NCI-H226 (cell line): ENCODE measurements at regions not wholly inside any gene's neighbourhood (a gene's known extent, or its start where the extent isn't known, plus 50 kb on each side); places are given as distances from the start of the nearest gene placed in this dataset.

Experiments used
- DNase-seq: peaks from one replicate; pipeline ENCODE4 v3.0.0-alpha.2; 2015

DNA sequence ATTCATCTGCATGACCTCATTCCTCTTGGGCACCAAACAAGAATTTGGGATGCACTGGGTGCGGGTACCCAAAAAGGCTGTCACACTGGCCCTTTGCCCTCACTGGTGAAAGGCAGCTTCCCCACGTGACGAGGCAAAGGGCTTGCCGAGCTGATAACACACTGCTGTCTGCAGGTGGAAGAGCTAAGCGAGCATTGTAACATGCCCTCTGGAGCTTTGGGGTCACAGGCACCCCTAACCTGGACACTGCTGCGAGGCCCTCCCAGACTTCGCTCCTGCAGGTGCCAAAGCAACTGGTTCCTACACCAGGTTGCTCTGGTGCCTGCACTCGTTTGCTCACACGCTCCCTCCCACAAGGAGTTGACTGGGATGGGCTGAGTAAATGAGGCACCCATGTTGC is 1595.7 kb downstream of the HACE1 start:
- no peak for DNase-seq

- no peak for DNase-seq
Measured at GRCh38 chr6:103255132-103255531, 1604.6 kb downstream of the HACE1 start.

- DNase-seq = peak; percentile 14
Measured at GRCh38 chr6:103236923-103237322, 1622.8 kb downstream of the HACE1 start.

- no peak for DNase-seq
Measured at GRCh38 chr6:103231181-103231580, 1628.5 kb downstream of the HACE1 start.

GRCh38 chr6:103215847-103216246 is 1643.9 kb downstream of the HACE1 start:
- peak; percentile 32 for DNase-seq

- DNase-seq = no peak
Measured at GRCh38 chr6:103210686-103211085, 1649.0 kb downstream of the HACE1 start.

- no peak for DNase-seq
Measured at GRCh38 chr6:103198386-103198785, 1661.3 kb downstream of the HACE1 start.

GRCh38 chr6:103193413-103193812 is 1666.3 kb downstream of the HACE1 start:
- DNase-seq = no peak

GRCh38 chr6:103191391-103192093 is 1668.2 kb downstream of the HACE1 start:
- no peak for DNase-seq

GRCh38 chr6:103184776-103185175 is 1674.9 kb downstream of the HACE1 start:
- no peak for DNase-seq

GRCh38 chr6:103183831-103184411 is 1675.8 kb downstream of the HACE1 start:
- DNase-seq = no peak

GRCh38 chr6:103178193-103178592 is 1681.5 kb downstream of the HACE1 start:
- DNase-seq = no peak

GRCh38 chr6:103177791-103178190 is 1681.9 kb downstream of the HACE1 start:
- DNase-seq = no peak

- no peak for DNase-seq
Measured at GRCh38 chr6:103175056-103175455, 1684.7 kb downstream of the HACE1 start.

DNA sequence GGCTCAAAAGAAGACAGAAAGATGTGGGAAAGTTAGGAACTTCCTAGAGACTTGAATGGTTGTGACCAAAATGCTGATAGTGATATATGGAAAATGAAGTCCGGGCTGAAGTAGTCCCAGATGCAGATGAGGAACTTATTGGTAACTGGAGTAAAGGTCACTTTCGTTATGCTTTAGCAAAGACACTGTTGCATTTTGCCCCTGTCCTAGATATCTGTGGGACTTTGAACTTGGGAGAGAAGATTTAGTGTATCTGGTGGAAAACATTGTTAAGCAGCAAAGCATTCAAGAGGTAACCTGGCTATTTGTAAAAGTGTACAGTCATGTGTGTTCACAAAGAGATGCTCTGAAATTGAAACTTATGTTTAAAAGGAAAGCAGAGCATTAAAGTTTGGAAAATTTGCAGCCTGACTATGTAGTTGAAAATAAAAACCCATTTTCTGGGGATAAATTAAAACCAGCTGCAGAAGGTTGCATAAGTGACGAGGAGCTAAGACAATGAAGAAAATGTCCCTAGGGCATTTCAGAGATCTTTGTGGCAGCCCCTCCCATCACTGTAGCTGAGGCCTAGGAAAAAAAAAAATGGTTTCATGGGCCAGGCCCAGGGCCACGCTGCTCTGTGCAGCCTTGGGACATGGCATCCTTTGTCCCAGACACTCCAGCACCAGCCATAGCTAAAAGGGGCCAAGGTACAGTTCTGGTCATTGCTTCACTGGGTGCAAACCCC is 1692.2 kb downstream of the HACE1 start:
- DNase-seq = no peak

- DNase-seq = no peak
Measured at GRCh38 chr6:103154779-103155572, 1704.7 kb downstream of the HACE1 start.

DNA sequence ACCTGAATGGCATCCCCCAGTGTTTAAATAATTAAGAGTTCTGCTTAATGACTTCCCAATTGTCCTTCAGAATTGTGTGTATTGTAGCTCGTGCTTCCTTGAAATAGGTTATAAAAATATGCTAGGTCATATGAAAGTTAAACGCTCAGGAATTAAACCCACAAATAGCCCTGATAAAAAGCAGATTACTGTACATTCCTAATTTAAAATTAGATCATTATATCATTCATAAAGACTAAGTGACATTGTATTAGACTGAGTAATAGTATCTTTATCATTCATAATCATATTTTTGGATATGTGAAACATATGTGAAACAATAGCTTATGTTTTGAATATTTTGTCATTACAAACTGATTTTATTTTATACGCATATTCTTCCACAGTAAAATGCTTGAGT is 1706.7 kb downstream of the HACE1 start:
- no peak for DNase-seq

DNA sequence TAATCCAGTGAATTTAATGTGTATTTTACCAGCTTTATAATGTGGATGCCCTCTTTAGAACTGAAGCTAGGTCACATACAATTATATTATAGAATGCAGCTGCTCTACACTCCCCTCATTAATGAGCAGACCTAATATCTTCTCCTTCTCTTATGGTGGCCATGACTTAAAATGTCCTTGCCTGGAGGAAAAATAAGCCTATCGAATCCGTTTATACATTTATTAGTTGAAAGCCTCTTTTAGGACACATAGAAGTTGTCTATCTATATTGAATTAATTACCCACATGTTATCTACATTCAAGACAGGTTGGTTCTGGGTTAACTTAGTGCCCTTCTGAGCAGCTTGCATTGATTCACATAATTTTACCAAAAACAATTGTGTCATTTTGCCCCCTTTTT is 1716.8 kb downstream of the HACE1 start:
- no peak for DNase-seq

DNA sequence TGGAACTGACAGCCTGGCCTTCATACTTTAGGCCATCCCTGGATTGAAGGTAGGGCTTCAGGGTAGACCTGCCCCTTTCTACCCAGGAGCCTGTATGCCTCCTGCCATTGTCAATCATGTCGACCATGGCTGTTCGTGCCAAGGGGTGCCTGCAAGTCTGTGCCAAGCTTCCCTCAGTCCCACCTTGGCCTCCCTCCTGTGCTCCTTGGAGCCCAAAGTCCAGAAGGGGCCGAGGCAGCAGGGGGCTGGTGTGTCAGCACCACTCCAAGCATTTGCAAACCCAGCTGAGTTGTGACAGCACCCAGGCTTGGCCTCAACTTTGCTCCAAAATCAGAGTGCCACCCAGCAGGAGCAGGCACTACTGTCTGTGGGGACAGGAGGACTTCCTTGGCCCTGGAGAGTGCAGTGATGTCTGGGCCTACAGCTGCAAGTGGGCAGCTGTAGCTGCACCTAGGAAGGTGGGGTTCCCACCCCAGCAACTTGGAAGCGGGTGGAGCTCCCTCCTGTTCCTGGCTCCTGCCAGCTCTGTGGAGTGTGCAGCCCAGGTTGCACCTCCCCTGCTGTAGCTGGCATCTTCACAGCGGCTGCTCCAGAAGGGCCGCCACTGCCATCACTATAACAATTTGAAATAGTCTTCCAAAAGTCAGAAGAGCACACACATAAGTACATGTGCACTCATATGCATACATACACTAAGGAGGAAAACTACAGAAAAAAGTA is 1719.3 kb downstream of the HACE1 start:
- no peak for DNase-seq

DNA sequence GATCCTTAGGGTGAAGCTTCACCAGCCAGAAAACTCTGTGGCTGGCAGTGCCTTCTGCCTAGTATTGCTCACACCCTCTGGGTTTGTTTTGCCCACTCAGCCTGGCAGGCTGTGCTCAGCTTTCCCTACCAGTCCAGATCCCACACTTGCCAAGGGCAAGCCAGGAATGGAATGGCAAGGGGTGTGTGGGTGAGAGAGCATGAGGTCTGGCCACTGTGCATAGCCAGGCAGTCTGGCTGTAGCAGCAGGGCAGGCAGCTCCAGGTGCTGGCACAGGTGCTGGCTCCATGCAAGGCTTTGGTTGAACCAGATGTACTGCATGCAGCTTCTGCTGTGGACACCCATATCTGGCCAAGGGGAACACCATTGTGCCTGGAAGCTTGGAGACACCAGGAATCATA is 1720.3 kb downstream of the HACE1 start:
- DNase-seq = no peak

GRCh38 chr6:103124471-103124870 is 1731.0 kb downstream of the GRIK2 start:
- no peak for DNase-seq

DNA sequence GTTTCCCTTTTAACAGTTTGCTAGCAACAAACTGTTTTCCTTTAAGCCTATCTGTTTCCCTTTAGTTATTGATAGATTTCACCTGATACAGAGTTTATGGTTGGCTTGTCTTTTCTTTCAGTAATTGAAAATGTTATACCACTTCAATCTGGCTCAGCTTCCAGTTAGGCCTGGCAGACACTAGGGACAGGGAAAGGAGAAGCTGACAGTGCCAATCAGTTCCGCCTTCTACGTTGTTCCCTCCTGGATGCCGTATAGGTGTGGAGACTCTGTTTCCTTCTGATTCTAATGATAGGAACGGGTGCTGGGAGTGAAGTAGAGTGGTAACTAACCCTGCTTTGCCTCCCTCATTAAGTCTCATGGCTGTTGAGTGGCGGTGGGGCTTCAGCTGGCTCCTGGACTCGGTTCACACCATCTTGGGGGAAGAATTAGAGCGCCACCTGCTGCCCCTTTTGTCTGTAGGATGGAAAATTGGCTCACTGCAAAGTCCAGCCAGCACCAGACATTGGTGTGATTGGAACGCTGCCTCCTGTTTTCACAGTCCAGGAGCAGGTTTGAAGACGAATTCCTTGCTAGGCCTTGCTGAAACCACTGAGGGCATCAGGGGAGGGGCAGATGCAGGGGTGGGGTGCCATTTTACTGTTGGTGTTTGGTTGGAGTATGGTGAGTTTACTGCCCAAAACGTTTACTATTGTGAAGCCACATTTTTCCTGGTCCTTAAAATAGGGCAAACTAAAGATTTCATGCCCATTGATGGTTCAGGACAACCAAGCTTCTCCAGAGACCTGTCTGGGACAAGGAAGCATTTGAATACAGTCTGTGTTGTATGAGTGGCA is 1729.5 kb downstream of the GRIK2 start:
- peak; percentile 16 for DNase-seq
